Stomach (tissue), 8 donors: ENCODE measurements at regions not wholly inside any gene's neighbourhood (a gene's known extent, or its start where the extent isn't known, plus 50 kb on each side); places are given as distances from the start of the nearest gene placed in this dataset.

Experiments
- DNase-seq, 2 donors: peaks; one replicate each; pipeline versions ENCODE4 v3.0.0 to v3.0.0-alpha.2; 2013 to 2019
- H3K27ac ChIP-seq, 5 donors: fragments of 200-600 bp in 4 of 5; sonication (generic) in 4 of 5; one replicate each; pipeline ENCODE4 v1.5.1; 2013 to 2019; ENCODE audit warnings: mild to moderate bottlenecking in 1 of 5, moderate library complexity in 1 of 5
- H3K27me3 ChIP-seq, 3 donors: fragments of 200-600 bp; sonication (generic); one replicate each; pipeline ENCODE4 v1.5.1; 2017 to 2019; ENCODE audit warnings: mixed run types in 1 of 3
- H3K36me3 ChIP-seq, 4 donors: fragments of 200-600 bp; sonication (generic); 1 replicate in 3 of 4; 2 replicates in 1 of 4; pipeline ENCODE4 v1.5.1; 2016 to 2019
- H3K4me1 ChIP-seq, 4 donors: fragments of 200-600 bp; sonication (generic); one replicate each; pipeline ENCODE4 v1.5.1; 2016 to 2019
- H3K4me3 ChIP-seq, 4 donors: fragments of 200-600 bp; sonication (generic) in 3 of 4; one replicate each; pipeline ENCODE4 v1.5.1; 2016 to 2019; ENCODE audit warnings: mild to moderate bottlenecking in 1 of 4
- H3K9me3 ChIP-seq, 4 donors: fragments of 200-600 bp; sonication (generic); one replicate each; pipeline ENCODE4 v1.5.1; 2016 to 2019
- EP300 ChIP-seq: sonication (generic); formaldehyde crosslinking; IDR thresholded peaks from one replicate; pipeline ENCODE4 v1.6.1; 2017; ENCODE audit warnings: antibody characterized with exemption
- POLR2A ChIP-seq, 4 donors: fragments of 450-650 bp; IDR thresholded peaks; one replicate each; pipeline ENCODE4 v1.6.1; 2016; ENCODE audit warnings: antibody characterized with exemption in 4 of 4, control low read depth in 2 of 4, mild to moderate bottlenecking in 1 of 4, moderate library complexity in 1 of 4
- POLR2AphosphoS5 ChIP-seq, 3 donors: sonication (generic); formaldehyde crosslinking; IDR thresholded peaks; one replicate each; pipeline ENCODE4 v1.6.1; 2016; ENCODE audit warnings: antibody characterized with exemption in 3 of 3
- WGBS, 5 donors: extraction: QIAGEN DNeasy Blood & Tissue Kit in 3 of 5; methylation state at CpG; one replicate each; pipeline versions ENCODE4 v1.1.5 to v1.1.7; 2013 to 2018; 5-methylcytosine and 5-hydroxymethylcytosine counted together
- intact Hi-C: fragments of 100-400 bp; cut with DNase I; formaldehyde crosslinking; loops from one replicate; pipeline ENCODE4 v1.15.1; 2023; ENCODE audit warnings: low total_unique reads
- TF ChIP-seq, protein P1 (sequence below), 7 experiments: fragments of 450-650 bp in 4 of 7; fragments of 200-600 bp in 3 of 7; sonication (generic) in 3 of 7; IDR thresholded peaks; one replicate each; pipeline ENCODE4 v1.5.1; 2016 to 2019; ENCODE audit warnings: antibody characterized with exemption in 7 of 7, control low read depth in 2 of 7, mild to moderate bottlenecking in 1 of 7
- donor health status: healthy with polysubstance abuse.
- donor health status: Bipolar disorder and iron deficiency.
- donor health status: healthy.

- no peak for DNase-seq
- intact Hi-C loops = no loop called here
- Histone ChIP-seq H3K27me3 (no peaks in the 10 kb centered on the region), H3K27ac (no peak overlapping the region), H3K4me1 (no peaks in the 10 kb centered on the region), H3K4me3 (no peak overlapping the region), H3K36me3 (no peaks in the 10 kb centered on the region), H3K9me3 (no peaks in the 10 kb centered on the region)
- no peak for TF ChIP-seq POLR2AphosphoS5 (IDR thresholded peaks at IDR 0.05)
- no peak for TF ChIP-seq EP300
- TF ChIP-seq, protein P1, sequence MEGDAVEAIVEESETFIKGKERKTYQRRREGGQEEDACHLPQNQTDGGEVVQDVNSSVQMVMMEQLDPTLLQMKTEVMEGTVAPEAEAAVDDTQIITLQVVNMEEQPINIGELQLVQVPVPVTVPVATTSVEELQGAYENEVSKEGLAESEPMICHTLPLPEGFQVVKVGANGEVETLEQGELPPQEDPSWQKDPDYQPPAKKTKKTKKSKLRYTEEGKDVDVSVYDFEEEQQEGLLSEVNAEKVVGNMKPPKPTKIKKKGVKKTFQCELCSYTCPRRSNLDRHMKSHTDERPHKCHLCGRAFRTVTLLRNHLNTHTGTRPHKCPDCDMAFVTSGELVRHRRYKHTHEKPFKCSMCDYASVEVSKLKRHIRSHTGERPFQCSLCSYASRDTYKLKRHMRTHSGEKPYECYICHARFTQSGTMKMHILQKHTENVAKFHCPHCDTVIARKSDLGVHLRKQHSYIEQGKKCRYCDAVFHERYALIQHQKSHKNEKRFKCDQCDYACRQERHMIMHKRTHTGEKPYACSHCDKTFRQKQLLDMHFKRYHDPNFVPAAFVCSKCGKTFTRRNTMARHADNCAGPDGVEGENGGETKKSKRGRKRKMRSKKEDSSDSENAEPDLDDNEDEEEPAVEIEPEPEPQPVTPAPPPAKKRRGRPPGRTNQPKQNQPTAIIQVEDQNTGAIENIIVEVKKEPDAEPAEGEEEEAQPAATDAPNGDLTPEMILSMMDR (IDR thresholded peaks at IDR 0.05) = no peak
- TF ChIP-seq POLR2A (IDR thresholded peaks at IDR 0.05) = no peak
- WGBS, 5 donors = 64 to 93% (median 72%) methylated on average over 3 of the region's 3 CpGs
Measured at GRCh38 chr5:68838157-68838718, 255.6 kb upstream of the SLC30A5 start.

DNA sequence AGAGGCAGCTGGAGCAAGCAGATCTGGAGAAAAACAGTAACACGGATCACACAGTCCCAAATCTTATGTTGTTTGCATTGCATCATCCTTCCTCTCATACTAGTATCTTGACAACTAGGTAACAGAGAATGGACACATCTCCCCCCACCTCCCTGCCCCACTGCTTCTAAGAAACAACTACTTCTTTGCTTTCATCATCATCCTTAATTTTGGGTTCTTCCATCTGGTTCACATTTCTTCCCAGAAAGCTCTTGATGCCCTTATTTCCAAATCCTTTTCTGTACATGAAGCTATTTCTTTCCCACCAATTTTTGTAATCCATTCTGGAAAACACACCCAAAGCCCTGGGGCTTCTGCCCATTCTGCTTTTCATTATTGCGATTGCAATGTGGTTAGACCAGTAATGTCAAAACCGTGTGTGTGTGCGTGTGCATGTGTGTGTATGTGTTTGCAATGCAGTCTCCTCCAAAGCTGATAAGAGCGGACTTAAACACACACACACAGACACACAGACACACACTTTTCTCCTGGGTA, 254.7 kb upstream of the SLC30A5 start:
- TF ChIP-seq POLR2A (IDR thresholded peaks at IDR 0.05) (no peak), EP300 (no peak), POLR2AphosphoS5 (IDR thresholded peaks at IDR 0.05) (no peak)
- TF ChIP-seq, protein P1 (IDR thresholded peaks at IDR 0.05) = no peak
- H3K27me3 ChIP-seq = no peaks in the 10 kb centered on the region
- 33 to 66% (median 46%) methylated on average over 5 of the region's 5 CpGs for WGBS, 5 donors
- intact Hi-C loops = no loop called here
- H3K4me1 ChIP-seq = no peaks in the 10 kb centered on the region
- H3K4me3 ChIP-seq = no peak overlapping the region
- H3K9me3 ChIP-seq = no peaks in the 10 kb centered on the region
- H3K36me3 ChIP-seq = no peaks in the 10 kb centered on the region
- DNase-seq = peak in 1 of 2 donors; percentile 63
- no peak overlapping the region for H3K27ac ChIP-seq

DNA sequence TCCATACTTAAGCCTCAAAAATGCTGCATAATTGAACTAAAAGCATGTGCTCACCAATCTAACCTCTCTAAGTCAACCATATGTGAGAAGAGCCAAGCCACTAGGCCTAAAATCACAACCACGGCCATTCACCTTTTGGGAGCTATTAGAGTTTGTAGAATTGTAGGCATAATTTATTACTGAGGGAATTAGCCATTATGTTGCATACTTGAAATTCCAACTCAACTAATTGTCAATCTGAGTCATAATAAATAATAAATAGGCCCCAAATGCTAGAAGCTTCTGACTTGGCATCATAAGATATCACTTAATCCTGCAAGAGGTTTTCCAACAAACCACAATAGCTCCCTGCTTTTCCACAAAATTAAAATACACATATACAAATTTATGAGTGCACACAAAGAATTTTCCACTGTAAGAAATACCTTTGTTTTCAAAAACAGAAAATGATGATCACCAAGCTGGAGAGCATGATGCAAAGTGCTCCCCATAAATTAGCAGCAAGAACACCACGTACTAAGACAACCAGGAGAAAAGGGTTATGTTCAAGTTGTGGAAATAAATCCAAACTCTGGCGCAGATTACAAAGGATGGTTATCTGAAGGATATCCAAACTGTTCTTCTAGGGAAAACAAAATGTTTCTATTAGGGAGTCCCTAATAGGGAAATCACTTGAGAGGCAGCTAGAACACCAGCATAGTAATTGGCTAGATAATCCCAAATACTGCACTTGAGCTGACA, 250.0 kb upstream of the SLC30A5 start:
- H3K4me3 ChIP-seq = no peak overlapping the region
- H3K36me3 ChIP-seq = no peaks in the 10 kb centered on the region
- no peaks in the 10 kb centered on the region for H3K4me1 ChIP-seq
- H3K27me3 ChIP-seq = no peaks in the 10 kb centered on the region
- intact Hi-C loops = no loop called here
- 86 to 96% (median 91%) methylated on average over 3 of the region's 3 CpGs for WGBS, 5 donors
- no peaks in the 10 kb centered on the region for H3K9me3 ChIP-seq
- TF ChIP-seq POLR2A (IDR thresholded peaks at IDR 0.05) = no peak
- TF ChIP-seq POLR2AphosphoS5 (IDR thresholded peaks at IDR 0.05) = no peak
- TF ChIP-seq EP300 = no peak
- TF ChIP-seq, protein P1 (IDR thresholded peaks at IDR 0.05) = no peak
- no peak overlapping the region for H3K27ac ChIP-seq
- no peak for DNase-seq

DNA sequence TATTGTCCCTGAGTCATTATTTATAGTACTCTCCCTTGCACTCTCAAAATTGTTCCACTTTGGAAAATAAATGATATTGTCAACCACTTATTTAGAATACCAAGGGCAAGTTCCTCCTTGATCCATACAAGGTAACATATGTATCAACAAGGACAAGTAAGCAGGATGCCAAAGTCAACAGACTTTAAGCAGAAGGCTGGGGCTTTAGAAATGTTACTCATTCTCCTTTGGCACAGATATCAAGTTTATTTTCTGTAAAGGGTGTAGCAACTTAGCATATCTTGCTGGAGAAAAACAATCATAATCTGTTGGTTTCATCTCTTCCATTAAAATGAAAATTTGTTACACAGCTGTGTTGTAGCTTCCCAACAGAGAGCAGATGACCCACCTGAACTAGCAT, 248.7 kb upstream of the SLC30A5 start:
- no peak for DNase-seq
- intact Hi-C loops = no loop called here
- Histone ChIP-seq H3K4me1 (no peaks in the 10 kb centered on the region), H3K27ac (no peak overlapping the region), H3K4me3 (no peak overlapping the region), H3K9me3 (no peaks in the 10 kb centered on the region), H3K27me3 (no peaks in the 10 kb centered on the region), H3K36me3 (no peaks in the 10 kb centered on the region)
- no peak for TF ChIP-seq POLR2AphosphoS5 (IDR thresholded peaks at IDR 0.05)
- TF ChIP-seq, protein P1 (IDR thresholded peaks at IDR 0.05) = no peak
- no peak for TF ChIP-seq POLR2A (IDR thresholded peaks at IDR 0.05)
- TF ChIP-seq EP300 = no peak
